Neural cell (in vitro differentiated cells): ENCODE measurements at regions not wholly inside any gene's neighbourhood (a gene's known extent, or its start where the extent isn't known, plus 50 kb on each side); places are given as distances from the start of the nearest gene placed in this dataset.

Source experiments
- EP300 ChIP-seq: fragments of 450-650 bp; conservative IDR thresholded peaks from 2 replicates; pipeline ENCODE4 v1.6.1; 2014; ENCODE audit warnings: antibody characterized with exemption, mild to moderate bottlenecking, moderate library complexity; ENCODE audit not compliant: poor library complexity, severe bottlenecking
- EZH2 ChIP-seq: fragments of 200-600, 300-800 bp; shearing (Covaris generic), sonication (generic); IDR thresholded peaks from 2 replicates; pipeline ENCODE4 v1.6.1; 2014; ENCODE audit warnings: antibody characterized with exemption, low read length, borderline replicate concordance, mild to moderate bottlenecking; ENCODE audit not compliant: insufficient read depth, poor library complexity, severe bottlenecking
- MXI1 ChIP-seq: fragments of 450-650 bp; conservative IDR thresholded peaks from 2 replicates; pipeline ENCODE4 v1.6.1; 2014; ENCODE audit warnings: antibody characterized with exemption, mild to moderate bottlenecking; ENCODE audit not compliant: poor library complexity, severe bottlenecking
- POLR2AphosphoS5 ChIP-seq: IDR thresholded peaks from 2 replicates; pipeline ENCODE4 v1.6.1; 2012
- RAD21 ChIP-seq: fragments of 450-650 bp; conservative IDR thresholded peaks from 2 replicates; pipeline ENCODE4 v1.6.1; 2014; ENCODE audit warnings: antibody characterized with exemption, mild to moderate bottlenecking, moderate library complexity
- SMC3 ChIP-seq: fragments of 450-650 bp; conservative IDR thresholded peaks from 2 replicates; pipeline ENCODE4 v1.6.1; 2014; ENCODE audit warnings: antibody characterized with exemption, mild to moderate bottlenecking, moderate library complexity; ENCODE audit not compliant: poor library complexity
- TAF1 ChIP-seq: IDR thresholded peaks from 2 replicates; pipeline ENCODE4 v1.6.1; 2012; ENCODE audit warnings: low read depth
- TF ChIP-seq, protein P1 (sequence below): fragments of 450-650 bp; IDR thresholded peaks from 2 replicates; pipeline ENCODE4 v1.5.1; 2014; ENCODE audit warnings: antibody characterized with exemption, mild to moderate bottlenecking, moderate library complexity; ENCODE audit not compliant: poor library complexity, severe bottlenecking
- TF ChIP-seq, protein P2 (sequence below): IDR thresholded peaks from 2 replicates; pipeline ENCODE4 v1.6.1; 2012; ENCODE audit warnings: borderline replicate concordance

DNA sequence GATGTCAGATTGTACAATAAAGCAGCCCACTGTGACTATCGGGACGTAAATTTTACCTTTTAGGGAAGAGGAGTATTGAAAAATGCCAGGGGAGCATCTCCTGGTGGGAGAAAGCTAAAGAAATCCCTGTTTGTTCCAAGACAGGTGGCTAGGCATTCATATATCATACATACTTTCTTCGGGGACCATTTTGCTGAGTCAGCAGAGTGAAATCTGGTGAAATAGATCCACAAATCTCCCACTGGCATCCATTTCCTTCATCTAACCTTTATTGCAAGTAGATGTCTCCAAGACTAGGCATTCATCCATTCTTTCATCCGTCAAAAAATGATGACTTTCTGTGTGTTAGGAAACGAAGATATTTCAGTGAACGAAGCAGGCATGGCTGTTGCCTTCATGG is 107.1 kb downstream of the BMP4 start:
- TF ChIP-seq, protein P1, sequence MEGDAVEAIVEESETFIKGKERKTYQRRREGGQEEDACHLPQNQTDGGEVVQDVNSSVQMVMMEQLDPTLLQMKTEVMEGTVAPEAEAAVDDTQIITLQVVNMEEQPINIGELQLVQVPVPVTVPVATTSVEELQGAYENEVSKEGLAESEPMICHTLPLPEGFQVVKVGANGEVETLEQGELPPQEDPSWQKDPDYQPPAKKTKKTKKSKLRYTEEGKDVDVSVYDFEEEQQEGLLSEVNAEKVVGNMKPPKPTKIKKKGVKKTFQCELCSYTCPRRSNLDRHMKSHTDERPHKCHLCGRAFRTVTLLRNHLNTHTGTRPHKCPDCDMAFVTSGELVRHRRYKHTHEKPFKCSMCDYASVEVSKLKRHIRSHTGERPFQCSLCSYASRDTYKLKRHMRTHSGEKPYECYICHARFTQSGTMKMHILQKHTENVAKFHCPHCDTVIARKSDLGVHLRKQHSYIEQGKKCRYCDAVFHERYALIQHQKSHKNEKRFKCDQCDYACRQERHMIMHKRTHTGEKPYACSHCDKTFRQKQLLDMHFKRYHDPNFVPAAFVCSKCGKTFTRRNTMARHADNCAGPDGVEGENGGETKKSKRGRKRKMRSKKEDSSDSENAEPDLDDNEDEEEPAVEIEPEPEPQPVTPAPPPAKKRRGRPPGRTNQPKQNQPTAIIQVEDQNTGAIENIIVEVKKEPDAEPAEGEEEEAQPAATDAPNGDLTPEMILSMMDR, result no peak
- no peak for TF ChIP-seq TAF1
- TF ChIP-seq EZH2, result no peak
- no peak for TF ChIP-seq POLR2AphosphoS5
- TF ChIP-seq SMC3, result no peak
- TF ChIP-seq RAD21, result no peak
- TF ChIP-seq, protein P2, sequence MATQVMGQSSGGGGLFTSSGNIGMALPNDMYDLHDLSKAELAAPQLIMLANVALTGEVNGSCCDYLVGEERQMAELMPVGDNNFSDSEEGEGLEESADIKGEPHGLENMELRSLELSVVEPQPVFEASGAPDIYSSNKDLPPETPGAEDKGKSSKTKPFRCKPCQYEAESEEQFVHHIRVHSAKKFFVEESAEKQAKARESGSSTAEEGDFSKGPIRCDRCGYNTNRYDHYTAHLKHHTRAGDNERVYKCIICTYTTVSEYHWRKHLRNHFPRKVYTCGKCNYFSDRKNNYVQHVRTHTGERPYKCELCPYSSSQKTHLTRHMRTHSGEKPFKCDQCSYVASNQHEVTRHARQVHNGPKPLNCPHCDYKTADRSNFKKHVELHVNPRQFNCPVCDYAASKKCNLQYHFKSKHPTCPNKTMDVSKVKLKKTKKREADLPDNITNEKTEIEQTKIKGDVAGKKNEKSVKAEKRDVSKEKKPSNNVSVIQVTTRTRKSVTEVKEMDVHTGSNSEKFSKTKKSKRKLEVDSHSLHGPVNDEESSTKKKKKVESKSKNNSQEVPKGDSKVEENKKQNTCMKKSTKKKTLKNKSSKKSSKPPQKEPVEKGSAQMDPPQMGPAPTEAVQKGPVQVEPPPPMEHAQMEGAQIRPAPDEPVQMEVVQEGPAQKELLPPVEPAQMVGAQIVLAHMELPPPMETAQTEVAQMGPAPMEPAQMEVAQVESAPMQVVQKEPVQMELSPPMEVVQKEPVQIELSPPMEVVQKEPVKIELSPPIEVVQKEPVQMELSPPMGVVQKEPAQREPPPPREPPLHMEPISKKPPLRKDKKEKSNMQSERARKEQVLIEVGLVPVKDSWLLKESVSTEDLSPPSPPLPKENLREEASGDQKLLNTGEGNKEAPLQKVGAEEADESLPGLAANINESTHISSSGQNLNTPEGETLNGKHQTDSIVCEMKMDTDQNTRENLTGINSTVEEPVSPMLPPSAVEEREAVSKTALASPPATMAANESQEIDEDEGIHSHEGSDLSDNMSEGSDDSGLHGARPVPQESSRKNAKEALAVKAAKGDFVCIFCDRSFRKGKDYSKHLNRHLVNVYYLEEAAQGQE, result no peak
- no peak for TF ChIP-seq EP300
- no peak for TF ChIP-seq MXI1
